GM06990 (cell line): ENCODE measurements at regions not wholly inside any gene's neighbourhood (a gene's known extent, or its start where the extent isn't known, plus 50 kb on each side); places are given as distances from the start of the nearest gene placed in this dataset.
"Not testable (repeated sequence)": the region's sequence is repeated elsewhere in the genome, so short reads cannot be mapped to it uniquely, and the experiment has no call there.

Experiments
- DNase-seq: peaks from one replicate; pipeline ENCODE4 v3.0.0-alpha.2; 2011; ENCODE audit not compliant: insufficient read length; ENCODE audit errors: extremely low read depth
- H3K27me3 ChIP-seq: replicated peaks from 2 replicates; pipeline ENCODE4 v1.6.0; 2011; ENCODE audit warnings: low read length; ENCODE audit not compliant: control insufficient read depth, insufficient read depth
- H3K36me3 ChIP-seq: 2 replicates; pipeline ENCODE4 v1.5.1; 2011; ENCODE audit warnings: low read length; ENCODE audit not compliant: control insufficient read depth, insufficient read depth
- H3K4me3 ChIP-seq: replicated peaks from 2 replicates; pipeline ENCODE4 v1.5.1; 2011; ENCODE audit warnings: low read depth, mild to moderate bottlenecking, control low read depth, low read length
- TF ChIP-seq, protein P1 (sequence below): IDR thresholded peaks from 2 replicates; pipeline ENCODE4 v1.5.1; 2011; ENCODE audit warnings: low read length, control low read depth, mild to moderate bottlenecking, inconsistent platforms; ENCODE audit not compliant: insufficient read depth, poor library complexity, severe bottlenecking

DNA sequence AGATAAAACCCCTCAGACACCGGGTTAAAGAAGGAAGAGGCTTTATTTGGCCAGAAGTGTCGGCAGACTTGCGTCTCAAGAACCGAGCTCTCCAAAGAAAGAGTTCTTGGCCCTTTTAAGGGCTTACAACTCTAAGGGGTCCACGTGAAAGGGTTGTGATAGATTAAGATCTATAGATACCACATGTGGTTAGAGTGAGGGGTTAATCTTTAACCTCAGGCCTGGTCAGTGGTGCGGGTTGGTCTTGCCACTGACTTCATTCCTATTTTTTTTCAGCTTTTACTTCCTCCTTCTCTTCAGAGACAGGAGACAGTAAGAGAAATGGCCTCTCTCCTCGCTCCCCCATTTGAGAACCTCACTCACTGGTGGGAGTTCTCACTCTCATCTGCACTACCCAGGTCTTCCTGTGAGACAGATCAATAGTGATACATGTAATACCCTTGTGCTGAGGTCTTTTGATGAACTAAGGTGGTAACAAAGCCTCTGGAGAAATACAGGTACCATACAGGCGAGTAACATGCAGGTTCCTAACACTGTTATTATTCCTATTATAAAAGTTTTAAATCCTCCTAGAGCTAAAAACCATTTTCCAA lies 52.4 kb upstream of the COX7C start:
- TF ChIP-seq, protein P1, sequence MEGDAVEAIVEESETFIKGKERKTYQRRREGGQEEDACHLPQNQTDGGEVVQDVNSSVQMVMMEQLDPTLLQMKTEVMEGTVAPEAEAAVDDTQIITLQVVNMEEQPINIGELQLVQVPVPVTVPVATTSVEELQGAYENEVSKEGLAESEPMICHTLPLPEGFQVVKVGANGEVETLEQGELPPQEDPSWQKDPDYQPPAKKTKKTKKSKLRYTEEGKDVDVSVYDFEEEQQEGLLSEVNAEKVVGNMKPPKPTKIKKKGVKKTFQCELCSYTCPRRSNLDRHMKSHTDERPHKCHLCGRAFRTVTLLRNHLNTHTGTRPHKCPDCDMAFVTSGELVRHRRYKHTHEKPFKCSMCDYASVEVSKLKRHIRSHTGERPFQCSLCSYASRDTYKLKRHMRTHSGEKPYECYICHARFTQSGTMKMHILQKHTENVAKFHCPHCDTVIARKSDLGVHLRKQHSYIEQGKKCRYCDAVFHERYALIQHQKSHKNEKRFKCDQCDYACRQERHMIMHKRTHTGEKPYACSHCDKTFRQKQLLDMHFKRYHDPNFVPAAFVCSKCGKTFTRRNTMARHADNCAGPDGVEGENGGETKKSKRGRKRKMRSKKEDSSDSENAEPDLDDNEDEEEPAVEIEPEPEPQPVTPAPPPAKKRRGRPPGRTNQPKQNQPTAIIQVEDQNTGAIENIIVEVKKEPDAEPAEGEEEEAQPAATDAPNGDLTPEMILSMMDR = no peak
- no peak overlapping the region for H3K4me3 ChIP-seq
- H3K36me3 ChIP-seq = no peaks in the 10 kb centered on the region
- DNase-seq = no peak
- no peaks in the 10 kb centered on the region for H3K27me3 ChIP-seq

DNA sequence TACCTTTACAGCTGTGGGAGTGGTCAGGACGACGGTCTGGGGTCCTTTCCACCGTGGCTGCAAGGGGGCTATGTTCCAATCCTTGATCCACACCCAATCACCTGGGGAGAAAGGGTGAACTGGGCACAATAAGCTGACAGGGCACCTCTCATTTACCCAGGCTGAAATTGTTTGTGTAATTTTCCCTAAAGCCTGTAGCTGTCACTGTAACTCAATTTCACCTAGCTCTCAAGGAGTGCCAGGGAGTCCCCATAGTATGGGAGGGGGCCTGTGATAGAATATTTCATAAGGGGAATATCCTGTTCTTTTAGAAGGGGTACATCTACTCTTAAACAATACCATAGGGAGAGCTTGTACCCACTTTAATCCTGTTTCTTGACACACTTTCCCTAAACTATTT lies 51.7 kb upstream of the COX7C start:
- H3K4me3 ChIP-seq, H3K27me3 ChIP-seq, H3K36me3 ChIP-seq, DNase-seq: not testable (repeated sequence)
